ENCODE measurements at regions not wholly inside any gene's neighbourhood (a gene's known extent, or its start where the extent isn't known, plus 50 kb on each side); places are given as distances from the start of the nearest gene placed in this dataset.

GRCh38 chr5:40416588-40416987, 263.1 kb upstream of the PTGER4 start:
- Histone ChIP-seq H3K27me3 (ENCODE audit: control insufficient read depth in 1 of 2, insufficient read depth in 2 of 2, low read length in 2 of 2) (no peaks in the 10 kb centered on the region), H3K27ac (ENCODE audit: low read depth in 2 of 2, low read length in 1 of 2) (no peak overlapping the region), H3K9me3 (ENCODE audit: control insufficient read depth in 2 of 2, insufficient read depth in 1 of 2, low read depth in 1 of 2, low read length in 1 of 2) (no peaks in the 10 kb centered on the region), H3K4me3 (ENCODE audit: low read depth in 1 of 2, low read length in 2 of 2) (no peak overlapping the region), H3K4me1 (ENCODE audit: control insufficient read depth in 2 of 2, insufficient read depth in 2 of 2, low read length in 1 of 2) (no peaks in the 10 kb centered on the region), H3K36me3 (ENCODE audit: control insufficient read depth in 2 of 2, insufficient read depth in 2 of 2, low read length in 1 of 2) (no peaks in the 10 kb centered on the region)

DNA sequence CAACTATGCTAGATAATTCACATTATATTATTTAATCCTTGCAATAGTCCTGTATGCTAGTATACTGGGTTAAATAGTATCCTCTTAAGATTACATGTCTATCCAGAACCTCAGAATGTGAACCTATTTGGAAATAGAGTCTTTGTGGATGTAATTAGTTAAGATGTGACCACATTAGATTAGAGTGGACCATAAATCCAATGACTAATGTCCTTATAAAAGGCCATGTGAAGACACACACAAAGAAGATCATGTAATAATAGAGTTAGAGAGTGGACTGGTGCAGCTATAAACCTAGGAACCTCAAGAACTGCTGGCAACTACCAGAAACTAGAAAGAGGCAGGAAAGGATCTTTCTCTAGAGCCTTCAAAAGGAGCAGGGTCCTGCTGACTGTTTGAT, 263.6 kb upstream of the PTGER4 start:
- Histone ChIP-seq H3K36me3 (ENCODE audit: control insufficient read depth in 2 of 2, insufficient read depth in 2 of 2, low read length in 1 of 2) (no peaks in the 10 kb centered on the region), H3K27ac (ENCODE audit: low read depth in 2 of 2, low read length in 1 of 2) (no peak overlapping the region), H3K4me1 (ENCODE audit: control insufficient read depth in 2 of 2, insufficient read depth in 2 of 2, low read length in 1 of 2) (peaks cover 0 to 2% of the 10 kb centered on the region in 2 donors), H3K27me3 (ENCODE audit: control insufficient read depth in 1 of 2, insufficient read depth in 2 of 2, low read length in 2 of 2) (no peaks in the 10 kb centered on the region), H3K9me3 (ENCODE audit: control insufficient read depth in 2 of 2, insufficient read depth in 1 of 2, low read depth in 1 of 2, low read length in 1 of 2) (no peaks in the 10 kb centered on the region), H3K4me3 (ENCODE audit: low read depth in 1 of 2, low read length in 2 of 2) (no peak overlapping the region)

- 59 to 62% methylated on average over 4 of the region's 4 CpGs for WGBS, 2 donors
- H3K4me3 ChIP-seq (ENCODE audit: low read depth in 1 of 2, low read length in 2 of 2), result no peak overlapping the region
- no peaks in the 10 kb centered on the region for H3K36me3 ChIP-seq (ENCODE audit: control insufficient read depth in 2 of 2, insufficient read depth in 2 of 2, low read length in 1 of 2)
- H3K27me3 ChIP-seq (ENCODE audit: control insufficient read depth in 1 of 2, insufficient read depth in 2 of 2, low read length in 2 of 2), result no peaks in the 10 kb centered on the region
- H3K9me3 ChIP-seq (ENCODE audit: control insufficient read depth in 2 of 2, insufficient read depth in 1 of 2, low read depth in 1 of 2, low read length in 1 of 2), result no peaks in the 10 kb centered on the region
- H3K27ac ChIP-seq (ENCODE audit: low read depth in 2 of 2, low read length in 1 of 2), result no peak overlapping the region
- peaks cover 0 to 3% of the 10 kb centered on the region in 2 donors for H3K4me1 ChIP-seq (ENCODE audit: control insufficient read depth in 2 of 2, insufficient read depth in 2 of 2, low read length in 1 of 2)
Measured at GRCh38 chr5:40414922-40415321, 264.8 kb upstream of the PTGER4 start.

DNA sequence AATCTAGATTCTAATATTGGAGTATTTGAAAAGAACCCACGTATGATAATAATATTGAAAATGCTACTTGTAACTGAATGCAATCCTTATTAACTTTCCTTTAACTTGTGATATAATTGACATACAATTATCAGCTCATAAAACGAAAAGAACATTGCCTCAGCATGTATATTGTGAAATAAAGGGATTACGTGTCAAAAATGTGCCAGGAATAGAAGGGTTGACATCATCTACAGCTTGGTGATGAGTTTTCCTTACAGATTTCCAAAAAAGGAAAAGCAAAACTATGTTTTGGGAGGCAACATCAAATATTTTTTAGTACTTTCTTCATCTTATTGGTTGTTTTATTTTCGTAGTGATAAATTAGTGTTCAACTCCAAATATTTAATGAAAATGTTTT, 266.0 kb upstream of the PTGER4 start:
- Histone ChIP-seq H3K27ac (ENCODE audit: low read depth in 2 of 2, low read length in 1 of 2) (no peak overlapping the region), H3K27me3 (ENCODE audit: control insufficient read depth in 1 of 2, insufficient read depth in 2 of 2, low read length in 2 of 2) (no peaks in the 10 kb centered on the region), H3K4me1 (ENCODE audit: control insufficient read depth in 2 of 2, insufficient read depth in 2 of 2, low read length in 1 of 2) (peaks cover 0 to 3% of the 10 kb centered on the region in 2 donors), H3K9me3 (ENCODE audit: control insufficient read depth in 2 of 2, insufficient read depth in 1 of 2, low read depth in 1 of 2, low read length in 1 of 2) (no peaks in the 10 kb centered on the region), H3K4me3 (ENCODE audit: low read depth in 1 of 2, low read length in 2 of 2) (no peak overlapping the region), H3K36me3 (ENCODE audit: control insufficient read depth in 2 of 2, insufficient read depth in 2 of 2, low read length in 1 of 2) (no peaks in the 10 kb centered on the region)
- 57 to 61% methylated on average over 4 of the region's 4 CpGs for WGBS, 2 donors

- 76 to 82% methylated on average over 1 of the region's 1 CpG for WGBS, 2 donors
Measured at GRCh38 chr5:40412771-40413170, 266.9 kb upstream of the PTGER4 start.

GRCh38 chr5:40410964-40411635, 268.6 kb upstream of the PTGER4 start:
- peaks cover 0 to 3% of the 10 kb centered on the region in 2 donors for H3K4me1 ChIP-seq (ENCODE audit: control insufficient read depth in 2 of 2, insufficient read depth in 2 of 2, low read length in 1 of 2)
- H3K27me3 ChIP-seq (ENCODE audit: control insufficient read depth in 1 of 2, insufficient read depth in 2 of 2, low read length in 2 of 2), result no peaks in the 10 kb centered on the region
- 37 to 41% methylated on average over 3 of the region's 3 CpGs for WGBS, 2 donors
- H3K27ac ChIP-seq (ENCODE audit: low read depth in 2 of 2, low read length in 1 of 2), result peak overlapping the region; percentile 42 to 54
- H3K36me3 ChIP-seq (ENCODE audit: control insufficient read depth in 2 of 2, insufficient read depth in 2 of 2, low read length in 1 of 2), result no peaks in the 10 kb centered on the region
- no peaks in the 10 kb centered on the region for H3K9me3 ChIP-seq (ENCODE audit: control insufficient read depth in 2 of 2, insufficient read depth in 1 of 2, low read depth in 1 of 2, low read length in 1 of 2)
- H3K4me3 ChIP-seq (ENCODE audit: low read depth in 1 of 2, low read length in 2 of 2), result peak overlapping the region in 1 of 2 donors; percentile 7

More at GRCh38 chr5:40412771-40413170, 266.9 kb upstream of the PTGER4 start:
- Histone ChIP-seq H3K4me3 (ENCODE audit: low read depth in 1 of 2, low read length in 2 of 2) (no peak overlapping the region), H3K27ac (ENCODE audit: low read depth in 2 of 2, low read length in 1 of 2) (no peak overlapping the region), H3K9me3 (ENCODE audit: control insufficient read depth in 2 of 2, insufficient read depth in 1 of 2, low read depth in 1 of 2, low read length in 1 of 2) (no peaks in the 10 kb centered on the region), H3K4me1 (ENCODE audit: control insufficient read depth in 2 of 2, insufficient read depth in 2 of 2, low read length in 1 of 2) (peaks cover 0 to 3% of the 10 kb centered on the region in 2 donors), H3K27me3 (ENCODE audit: control insufficient read depth in 1 of 2, insufficient read depth in 2 of 2, low read length in 2 of 2) (no peaks in the 10 kb centered on the region), H3K36me3 (ENCODE audit: control insufficient read depth in 2 of 2, insufficient read depth in 2 of 2, low read length in 1 of 2) (no peaks in the 10 kb centered on the region)

DNA sequence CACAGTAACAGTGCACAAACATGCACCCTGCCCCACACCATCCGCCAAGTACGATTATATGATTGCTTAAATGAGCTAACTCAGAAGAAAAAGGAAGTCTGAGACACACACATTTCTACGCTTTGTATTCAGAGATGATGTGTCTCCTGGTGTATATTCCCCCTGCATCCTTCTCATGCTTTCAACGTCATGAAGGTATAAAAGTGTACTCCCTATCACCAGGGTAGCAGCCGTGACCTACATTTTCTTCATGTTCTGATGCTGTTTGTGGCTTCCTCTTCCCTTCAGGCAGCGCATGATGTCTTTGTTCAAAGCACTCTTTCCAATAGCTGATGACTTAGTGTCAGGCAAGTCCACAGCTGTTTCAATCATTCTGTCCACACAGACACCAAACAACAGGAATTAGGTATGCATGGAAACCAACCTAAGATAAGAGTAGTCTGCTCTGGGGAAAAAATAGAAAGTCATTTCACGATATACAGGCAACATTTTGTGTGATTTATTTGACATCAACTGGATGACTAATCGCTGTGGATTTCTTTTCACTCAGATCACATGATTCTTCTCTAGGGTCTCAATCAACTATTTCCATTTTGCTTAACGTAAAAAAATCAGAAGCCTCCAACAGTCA, 269.4 kb upstream of the PTGER4 start:
- Histone ChIP-seq H3K4me3 (ENCODE audit: low read depth in 1 of 2, low read length in 2 of 2) (peak overlapping the region in 1 of 2 donors; percentile 19), H3K4me1 (ENCODE audit: control insufficient read depth in 2 of 2, insufficient read depth in 2 of 2, low read length in 1 of 2) (peaks cover 0 to 3% of the 10 kb centered on the region in 2 donors), H3K27ac (ENCODE audit: low read depth in 2 of 2, low read length in 1 of 2) (peak overlapping the region in 1 of 2 donors; percentile 4), H3K27me3 (ENCODE audit: control insufficient read depth in 1 of 2, insufficient read depth in 2 of 2, low read length in 2 of 2) (no peaks in the 10 kb centered on the region), H3K9me3 (ENCODE audit: control insufficient read depth in 2 of 2, insufficient read depth in 1 of 2, low read depth in 1 of 2, low read length in 1 of 2) (no peaks in the 10 kb centered on the region), H3K36me3 (ENCODE audit: control insufficient read depth in 2 of 2, insufficient read depth in 2 of 2, low read length in 1 of 2) (no peaks in the 10 kb centered on the region)
- WGBS, 2 donors, result 32 to 39% methylated on average over 9 of the region's 9 CpGs

- Histone ChIP-seq H3K4me3 (ENCODE audit: low read depth in 1 of 2, low read length in 2 of 2) (no peak overlapping the region), H3K27ac (ENCODE audit: low read depth in 2 of 2, low read length in 1 of 2) (no peak overlapping the region)
Measured at GRCh38 chr5:40409601-40410000, 270.1 kb upstream of the PTGER4 start.

GRCh38 chr5:40406741-40407211, 272.9 kb upstream of the PTGER4 start:
- Histone ChIP-seq H3K36me3 (ENCODE audit: control insufficient read depth in 2 of 2, insufficient read depth in 2 of 2, low read length in 1 of 2) (no peaks in the 10 kb centered on the region), H3K27me3 (ENCODE audit: control insufficient read depth in 1 of 2, insufficient read depth in 2 of 2, low read length in 2 of 2) (no peaks in the 10 kb centered on the region), H3K9me3 (ENCODE audit: control insufficient read depth in 2 of 2, insufficient read depth in 1 of 2, low read depth in 1 of 2, low read length in 1 of 2) (no peaks in the 10 kb centered on the region), H3K4me3 (ENCODE audit: low read depth in 1 of 2, low read length in 2 of 2) (no peak overlapping the region), H3K4me1 (ENCODE audit: control insufficient read depth in 2 of 2, insufficient read depth in 2 of 2, low read length in 1 of 2) (peaks cover 0 to 3% of the 10 kb centered on the region in 2 donors), H3K27ac (ENCODE audit: low read depth in 2 of 2, low read length in 1 of 2) (peak overlapping the region; percentile 63 to 68)
- 62 to 69% methylated on average over 6 of the region's 6 CpGs for WGBS, 2 donors

More at GRCh38 chr5:40409601-40410000, 270.1 kb upstream of the PTGER4 start:
- 78 to 80% methylated on average over 4 of the region's 4 CpGs for WGBS, 2 donors
- H3K36me3 ChIP-seq (ENCODE audit: control insufficient read depth in 2 of 2, insufficient read depth in 2 of 2, low read length in 1 of 2), result no peaks in the 10 kb centered on the region
- no peaks in the 10 kb centered on the region for H3K9me3 ChIP-seq (ENCODE audit: control insufficient read depth in 2 of 2, insufficient read depth in 1 of 2, low read depth in 1 of 2, low read length in 1 of 2)
- H3K27me3 ChIP-seq (ENCODE audit: control insufficient read depth in 1 of 2, insufficient read depth in 2 of 2, low read length in 2 of 2), result no peaks in the 10 kb centered on the region
- H3K4me1 ChIP-seq (ENCODE audit: control insufficient read depth in 2 of 2, insufficient read depth in 2 of 2, low read length in 1 of 2), result peaks cover 0 to 3% of the 10 kb centered on the region in 2 donors

Measured in esophagus (tissue), 2 donors.